ENCODE measurements at regions not wholly inside any gene's neighbourhood (a gene's known extent, or its start where the extent isn't known, plus 50 kb on each side); places are given as distances from the start of the nearest gene placed in this dataset.

DNA sequence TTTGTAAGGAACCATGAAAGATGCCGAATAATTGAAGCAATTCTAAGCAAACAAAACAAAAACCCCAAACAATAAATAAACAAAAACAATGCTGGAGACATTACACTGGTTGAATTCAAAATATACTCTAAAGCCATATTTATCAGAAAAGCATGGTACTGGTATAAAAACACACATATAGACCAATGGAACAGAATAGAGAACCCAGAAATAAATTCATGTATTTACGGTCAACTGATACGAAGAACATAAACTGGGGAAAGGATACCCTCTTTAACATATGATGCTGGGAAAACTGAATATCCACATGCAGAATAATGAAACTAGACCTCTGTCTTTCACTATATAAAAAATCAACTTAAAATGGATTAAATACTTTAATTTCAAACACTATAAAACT lies 214.3 kb upstream of the PDZRN3 start:
- Mint-ChIP-seq H3K27ac (no peak overlapping the region), H3K27me3 (ENCODE audit: low read depth) (no peaks in the 10 kb centered on the region; the same call in 1 of the 2 replicates)
- POLR2A ChIA-PET = no interaction called here

DNA sequence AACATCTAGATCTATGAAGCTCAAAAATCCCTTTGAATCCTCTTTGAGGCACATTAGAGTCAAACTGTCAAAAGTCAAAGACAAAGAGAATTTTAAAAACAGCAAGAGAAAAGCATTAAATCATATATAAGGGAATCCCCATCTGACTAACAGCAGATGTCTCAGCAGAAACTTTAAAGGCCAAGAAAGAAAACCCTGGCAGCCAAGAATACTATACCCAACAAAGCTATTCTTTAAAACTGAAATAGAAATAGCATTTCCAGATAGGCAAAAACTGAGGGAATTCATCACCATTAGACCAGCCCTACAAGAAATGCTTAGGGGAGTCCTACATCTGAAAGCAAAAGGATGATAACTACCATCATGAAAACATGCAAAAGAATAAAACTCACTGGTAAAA lies 211.2 kb upstream of the PDZRN3 start:
- Mint-ChIP-seq H3K27ac (no peak overlapping the region), H3K4me1 (no peaks in the 10 kb centered on the region), H3K4me3 (no peak overlapping the region), H3K9me3 (peaks cover 44% of the 10 kb centered on the region), H3K36me3 (peaks cover 10% of the 10 kb centered on the region), H3K27me3 (ENCODE audit: low read depth) (no peaks in the 10 kb centered on the region; the same call in 1 of the 2 replicates)
- ATAC-seq = no peak
- ChIA-PET POLR2A (no interaction called here), CTCF (no interaction called here)
- DNase-seq (ENCODE audit: low spot score) = no peak
- TF ChIP-seq NR3C1 (CRISPR knock-in tag; conservative IDR thresholded peaks at IDR 0.05; ENCODE audit: low read depth) (no peak), GABPB1 (CRISPR knock-in tag; IDR thresholded peaks at IDR 0.05) (no peak), ZNF671 (CRISPR knock-in tag; IDR thresholded peaks at IDR 0.05) (no peak), GRHL2 (CRISPR knock-in tag; IDR thresholded peaks at IDR 0.05; ENCODE audit: insufficient replicate concordance, severe bottlenecking) (no peak), CDX4 (CRISPR knock-in tag; IDR thresholded peaks at IDR 0.05; ENCODE audit: borderline replicate concordance) (no peak), IRF1 (CRISPR knock-in tag; IDR thresholded peaks at IDR 0.05) (no peak), ESRRA (CRISPR knock-in tag; IDR thresholded peaks at IDR 0.05; ENCODE audit: borderline replicate concordance) (no peak)
- TF ChIP-seq, protein P1, sequence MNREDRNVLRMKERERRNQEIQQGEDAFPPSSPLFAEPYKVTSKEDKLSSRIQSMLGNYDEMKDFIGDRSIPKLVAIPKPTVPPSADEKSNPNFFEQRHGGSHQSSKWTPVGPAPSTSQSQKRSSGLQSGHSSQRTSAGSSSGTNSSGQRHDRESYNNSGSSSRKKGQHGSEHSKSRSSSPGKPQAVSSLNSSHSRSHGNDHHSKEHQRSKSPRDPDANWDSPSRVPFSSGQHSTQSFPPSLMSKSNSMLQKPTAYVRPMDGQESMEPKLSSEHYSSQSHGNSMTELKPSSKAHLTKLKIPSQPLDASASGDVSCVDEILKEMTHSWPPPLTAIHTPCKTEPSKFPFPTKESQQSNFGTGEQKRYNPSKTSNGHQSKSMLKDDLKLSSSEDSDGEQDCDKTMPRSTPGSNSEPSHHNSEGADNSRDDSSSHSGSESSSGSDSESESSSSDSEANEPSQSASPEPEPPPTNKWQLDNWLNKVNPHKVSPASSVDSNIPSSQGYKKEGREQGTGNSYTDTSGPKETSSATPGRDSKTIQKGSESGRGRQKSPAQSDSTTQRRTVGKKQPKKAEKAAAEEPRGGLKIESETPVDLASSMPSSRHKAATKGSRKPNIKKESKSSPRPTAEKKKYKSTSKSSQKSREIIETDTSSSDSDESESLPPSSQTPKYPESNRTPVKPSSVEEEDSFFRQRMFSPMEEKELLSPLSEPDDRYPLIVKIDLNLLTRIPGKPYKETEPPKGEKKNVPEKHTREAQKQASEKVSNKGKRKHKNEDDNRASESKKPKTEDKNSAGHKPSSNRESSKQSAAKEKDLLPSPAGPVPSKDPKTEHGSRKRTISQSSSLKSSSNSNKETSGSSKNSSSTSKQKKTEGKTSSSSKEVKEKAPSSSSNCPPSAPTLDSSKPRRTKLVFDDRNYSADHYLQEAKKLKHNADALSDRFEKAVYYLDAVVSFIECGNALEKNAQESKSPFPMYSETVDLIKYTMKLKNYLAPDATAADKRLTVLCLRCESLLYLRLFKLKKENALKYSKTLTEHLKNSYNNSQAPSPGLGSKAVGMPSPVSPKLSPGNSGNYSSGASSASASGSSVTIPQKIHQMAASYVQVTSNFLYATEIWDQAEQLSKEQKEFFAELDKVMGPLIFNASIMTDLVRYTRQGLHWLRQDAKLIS (CRISPR knock-in tag; IDR thresholded peaks at IDR 0.05; ENCODE audit: borderline replicate concordance) = no peak
- TF ChIP-seq, protein P2, sequence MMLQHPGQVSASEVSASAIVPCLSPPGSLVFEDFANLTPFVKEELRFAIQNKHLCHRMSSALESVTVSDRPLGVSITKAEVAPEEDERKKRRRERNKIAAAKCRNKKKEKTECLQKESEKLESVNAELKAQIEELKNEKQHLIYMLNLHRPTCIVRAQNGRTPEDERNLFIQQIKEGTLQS (CRISPR knock-in tag; conservative IDR thresholded peaks at IDR 0.05) = no peak
- TF ChIP-seq, protein P3, sequence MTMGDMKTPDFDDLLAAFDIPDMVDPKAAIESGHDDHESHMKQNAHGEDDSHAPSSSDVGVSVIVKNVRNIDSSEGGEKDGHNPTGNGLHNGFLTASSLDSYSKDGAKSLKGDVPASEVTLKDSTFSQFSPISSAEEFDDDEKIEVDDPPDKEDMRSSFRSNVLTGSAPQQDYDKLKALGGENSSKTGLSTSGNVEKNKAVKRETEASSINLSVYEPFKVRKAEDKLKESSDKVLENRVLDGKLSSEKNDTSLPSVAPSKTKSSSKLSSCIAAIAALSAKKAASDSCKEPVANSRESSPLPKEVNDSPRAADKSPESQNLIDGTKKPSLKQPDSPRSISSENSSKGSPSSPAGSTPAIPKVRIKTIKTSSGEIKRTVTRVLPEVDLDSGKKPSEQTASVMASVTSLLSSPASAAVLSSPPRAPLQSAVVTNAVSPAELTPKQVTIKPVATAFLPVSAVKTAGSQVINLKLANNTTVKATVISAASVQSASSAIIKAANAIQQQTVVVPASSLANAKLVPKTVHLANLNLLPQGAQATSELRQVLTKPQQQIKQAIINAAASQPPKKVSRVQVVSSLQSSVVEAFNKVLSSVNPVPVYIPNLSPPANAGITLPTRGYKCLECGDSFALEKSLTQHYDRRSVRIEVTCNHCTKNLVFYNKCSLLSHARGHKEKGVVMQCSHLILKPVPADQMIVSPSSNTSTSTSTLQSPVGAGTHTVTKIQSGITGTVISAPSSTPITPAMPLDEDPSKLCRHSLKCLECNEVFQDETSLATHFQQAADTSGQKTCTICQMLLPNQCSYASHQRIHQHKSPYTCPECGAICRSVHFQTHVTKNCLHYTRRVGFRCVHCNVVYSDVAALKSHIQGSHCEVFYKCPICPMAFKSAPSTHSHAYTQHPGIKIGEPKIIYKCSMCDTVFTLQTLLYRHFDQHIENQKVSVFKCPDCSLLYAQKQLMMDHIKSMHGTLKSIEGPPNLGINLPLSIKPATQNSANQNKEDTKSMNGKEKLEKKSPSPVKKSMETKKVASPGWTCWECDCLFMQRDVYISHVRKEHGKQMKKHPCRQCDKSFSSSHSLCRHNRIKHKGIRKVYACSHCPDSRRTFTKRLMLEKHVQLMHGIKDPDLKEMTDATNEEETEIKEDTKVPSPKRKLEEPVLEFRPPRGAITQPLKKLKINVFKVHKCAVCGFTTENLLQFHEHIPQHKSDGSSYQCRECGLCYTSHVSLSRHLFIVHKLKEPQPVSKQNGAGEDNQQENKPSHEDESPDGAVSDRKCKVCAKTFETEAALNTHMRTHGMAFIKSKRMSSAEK (CRISPR knock-in tag; IDR thresholded peaks at IDR 0.05; ENCODE audit: borderline replicate concordance) = no peak

More for the DNA sequence above, 214.3 kb upstream of the PDZRN3 start:
- Mint-ChIP-seq H3K36me3 (peaks cover 10% of the 10 kb centered on the region), H3K4me1 (no peaks in the 10 kb centered on the region), H3K9me3 (peaks cover 50% of the 10 kb centered on the region), H3K4me3 (no peak overlapping the region)
- no peak for ATAC-seq
- CTCF ChIA-PET = no interaction called here
- no peak for DNase-seq (ENCODE audit: low spot score)
- TF ChIP-seq ZBTB21 (CRISPR knock-in tag; IDR thresholded peaks at IDR 0.05; ENCODE audit: borderline replicate concordance) = no peak
- no peak for TF ChIP-seq JAZF1 (CRISPR knock-in tag; IDR thresholded peaks at IDR 0.05)
- TF ChIP-seq, protein P4, sequence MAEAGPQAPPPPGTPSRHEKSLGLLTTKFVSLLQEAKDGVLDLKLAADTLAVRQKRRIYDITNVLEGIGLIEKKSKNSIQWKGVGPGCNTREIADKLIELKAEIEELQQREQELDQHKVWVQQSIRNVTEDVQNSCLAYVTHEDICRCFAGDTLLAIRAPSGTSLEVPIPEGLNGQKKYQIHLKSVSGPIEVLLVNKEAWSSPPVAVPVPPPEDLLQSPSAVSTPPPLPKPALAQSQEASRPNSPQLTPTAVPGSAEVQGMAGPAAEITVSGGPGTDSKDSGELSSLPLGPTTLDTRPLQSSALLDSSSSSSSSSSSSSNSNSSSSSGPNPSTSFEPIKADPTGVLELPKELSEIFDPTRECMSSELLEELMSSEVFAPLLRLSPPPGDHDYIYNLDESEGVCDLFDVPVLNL (CRISPR knock-in tag; IDR thresholded peaks at IDR 0.05; ENCODE audit: borderline replicate concordance, low read depth) = no peak
- TF ChIP-seq CREM (CRISPR knock-in tag; IDR thresholded peaks at IDR 0.05) = no peak
- no peak for TF ChIP-seq ZNF416 (CRISPR knock-in tag; IDR thresholded peaks at IDR 0.05)
- TF ChIP-seq HMGXB4 (CRISPR knock-in tag; IDR thresholded peaks at IDR 0.05) = no peak
- TF ChIP-seq CDX4 (CRISPR knock-in tag; IDR thresholded peaks at IDR 0.05; ENCODE audit: borderline replicate concordance) = no peak
- no peak for TF ChIP-seq IRF1 (CRISPR knock-in tag; IDR thresholded peaks at IDR 0.05)
- TF ChIP-seq SMAD3 (CRISPR knock-in tag; IDR thresholded peaks at IDR 0.05; ENCODE audit: borderline replicate concordance) = no peak
